Heart left ventricle (tissue), 16 donors: ENCODE measurements at regions not wholly inside any gene's neighbourhood (a gene's known extent, or its start where the extent isn't known, plus 50 kb on each side); places are given as distances from the start of the nearest gene placed in this dataset.

Experiments used
- ATAC-seq, 4 donors: fragments of 200-7000 bp; cut with Tn5 transposase; one replicate each; pipeline ENCODE4 v1.9.1; 2020 to 2022; ENCODE audit warnings: moderate library complexity in 4 of 4, mild to moderate bottlenecking in 3 of 4, moderate number of reproducible peaks in 1 of 4
- DNase-seq, 5 donors: peaks; one replicate each; pipeline ENCODE4 v3.0.0-alpha.2; 2020
- H3K27ac ChIP-seq, 12 donors: fragments of 200-600 bp; sonication (generic) in 4 of 12; one replicate each; pipeline versions ENCODE4 v1.5.0 to v1.8.0; 2016 to 2022; ENCODE audit warnings: mild to moderate bottlenecking in 2 of 12
- H3K27me3 ChIP-seq, 9 donors: fragments of 200-600 bp; sonication (generic) in 2 of 9; one replicate each; pipeline versions ENCODE4 v1.5.1 to v1.8.0; 2016 to 2022; ENCODE audit warnings: mild to moderate bottlenecking in 3 of 9
- H3K36me3 ChIP-seq, 9 donors: fragments of 200-600 bp; sonication (generic) in 2 of 9; one replicate each; pipeline versions ENCODE4 v1.5.0 to v1.8.0; 2018 to 2022; ENCODE audit warnings: mild to moderate bottlenecking in 2 of 9
- H3K4me1 ChIP-seq, 12 donors: fragments of 200-600 bp; sonication (generic) in 4 of 12; one replicate each; pipeline versions ENCODE4 v1.5.0 to v1.8.0; 2016 to 2022; ENCODE audit warnings: mild to moderate bottlenecking in 3 of 12
- H3K4me3 ChIP-seq, 12 donors: fragments of 200-600 bp; sonication (generic) in 4 of 12; one replicate each; pipeline versions ENCODE4 v1.5.0 to v1.8.0; 2017 to 2022; ENCODE audit warnings: mild to moderate bottlenecking in 9 of 12, moderate library complexity in 4 of 12
- H3K9me3 ChIP-seq, 12 donors: fragments of 200-600 bp; sonication (generic) in 4 of 12; one replicate each; pipeline versions ENCODE4 v1.5.0 to v1.8.0; 2016 to 2022; ENCODE audit warnings: mild to moderate bottlenecking in 1 of 12
- POLR2A ChIP-seq, 2 donors: fragments of 450-650 bp; IDR thresholded peaks; one replicate each; pipeline ENCODE4 v1.6.1; 2017; ENCODE audit warnings: antibody characterized with exemption in 2 of 2, mild to moderate bottlenecking in 2 of 2, moderate library complexity in 2 of 2
- WGBS, 4 donors: extraction: QIAGEN DNeasy Blood & Tissue Kit in 2 of 4; methylation state at CpG; one replicate each; pipeline versions ENCODE4 v1.1.5 to v1.1.7; 2013 to 2018; 5-methylcytosine and 5-hydroxymethylcytosine counted together
- intact Hi-C, 10 donors: fragments of 100-400 bp; cut with DNase I; formaldehyde crosslinking; loops; one replicate each; pipeline versions ENCODE4 v1.11.1 to v1.14.2; 2022
- TF ChIP-seq, protein P1 (sequence below), 12 donors: fragments of 200-600 bp; sonication (generic) in 4 of 12; IDR thresholded peaks; one replicate each; pipeline versions ENCODE4 v1.5.0 to v1.8.0; 2018 to 2022; ENCODE audit warnings: antibody characterized with exemption in 12 of 12, mild to moderate bottlenecking in 5 of 12
- donor health status: ischemic (EF 13 %, LVEDD 7.1; RV severe dilation, severe dysfunction).
- donor health status: healthy with polysubstance abuse.
- donor health status: DM: no; HTN: yes; CAD: no.
- donor health status: DM: no; HTN: no; CAD: no.
- donor health status: ischemic (EF 25% LVEDD 6.9; RV normal size, moderate dysfunction).
- donor health status: ischemic (EF 25% LVEDD 5.7; RV mildly dilated, moderate dysfunction).
- donor health status: healthy.
- donor health status: DM: yes; HTN: yes; CAD: no.
- donor health status: ischemic (EF 35%, LVEDD 5.7; RV mildly dilated, moderate dysfunction).
- donor health status: nonischemic (EF 11% LVEDD 7.7; RV severe dilation, severe dysfunction).
- donor health status: DM: yes; HTN: yes; CAD: no.
- donor health status: PGD.
- donor health status: ischemic (EF 29% LVEDD 5.4; RV normal size, mild dysfunction).
- donor health status: nonischemic (EF 23%, LVEDD 6.1; RV moderate dilation, normal function).

DNA sequence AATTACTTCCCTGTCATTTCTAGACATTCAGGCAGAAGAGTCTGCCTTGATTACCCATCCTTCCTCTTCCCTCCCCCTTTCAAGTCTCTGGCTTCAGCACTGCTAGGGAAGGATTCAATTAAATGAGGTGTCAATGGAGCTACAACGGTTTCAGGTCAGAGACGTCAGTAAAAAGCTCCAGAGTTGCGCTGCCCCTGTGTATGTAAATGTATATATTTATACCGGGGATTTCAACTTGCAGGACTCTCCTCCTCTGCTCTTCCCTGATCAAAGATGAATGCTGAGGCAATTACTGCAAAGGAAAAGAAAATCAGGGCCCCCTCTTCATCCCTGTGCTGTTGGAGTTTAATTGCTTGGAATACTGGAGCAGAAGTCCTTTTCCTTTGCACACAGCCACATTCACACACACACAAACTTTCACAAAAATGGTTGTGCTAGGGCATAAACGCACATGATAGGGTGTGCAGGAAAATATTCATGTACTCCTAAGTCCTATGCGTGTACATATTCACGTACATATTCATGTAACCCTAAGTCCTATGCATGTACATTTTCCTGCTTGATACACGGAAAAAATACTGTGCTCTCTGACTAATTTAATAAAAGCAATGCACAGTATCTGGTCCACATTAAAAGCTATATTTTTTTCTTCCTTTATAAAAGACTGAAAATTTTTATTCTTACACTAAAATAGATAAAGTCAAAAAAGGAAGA lies 129.7 kb upstream of the PMFBP1 start:
- Histone ChIP-seq H3K9me3 (no peaks in the 10 kb centered on the region), H3K4me1 (no peaks in the 10 kb centered on the region), H3K27ac (no peak overlapping the region), H3K27me3 (no peaks in the 10 kb centered on the region), H3K36me3 (no peaks in the 10 kb centered on the region), H3K4me3 (no peak overlapping the region)
- WGBS, 4 donors: 59 to 69% (median 67%) methylated on average over 8 of the region's 8 CpGs
- intact Hi-C loops: no loop called here
- TF ChIP-seq, protein P1, sequence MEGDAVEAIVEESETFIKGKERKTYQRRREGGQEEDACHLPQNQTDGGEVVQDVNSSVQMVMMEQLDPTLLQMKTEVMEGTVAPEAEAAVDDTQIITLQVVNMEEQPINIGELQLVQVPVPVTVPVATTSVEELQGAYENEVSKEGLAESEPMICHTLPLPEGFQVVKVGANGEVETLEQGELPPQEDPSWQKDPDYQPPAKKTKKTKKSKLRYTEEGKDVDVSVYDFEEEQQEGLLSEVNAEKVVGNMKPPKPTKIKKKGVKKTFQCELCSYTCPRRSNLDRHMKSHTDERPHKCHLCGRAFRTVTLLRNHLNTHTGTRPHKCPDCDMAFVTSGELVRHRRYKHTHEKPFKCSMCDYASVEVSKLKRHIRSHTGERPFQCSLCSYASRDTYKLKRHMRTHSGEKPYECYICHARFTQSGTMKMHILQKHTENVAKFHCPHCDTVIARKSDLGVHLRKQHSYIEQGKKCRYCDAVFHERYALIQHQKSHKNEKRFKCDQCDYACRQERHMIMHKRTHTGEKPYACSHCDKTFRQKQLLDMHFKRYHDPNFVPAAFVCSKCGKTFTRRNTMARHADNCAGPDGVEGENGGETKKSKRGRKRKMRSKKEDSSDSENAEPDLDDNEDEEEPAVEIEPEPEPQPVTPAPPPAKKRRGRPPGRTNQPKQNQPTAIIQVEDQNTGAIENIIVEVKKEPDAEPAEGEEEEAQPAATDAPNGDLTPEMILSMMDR (IDR thresholded peaks at IDR 0.05): no peak
- TF ChIP-seq POLR2A (IDR thresholded peaks at IDR 0.05): no peak
- DNase-seq (no peak), ATAC-seq (no peak)

- Histone ChIP-seq H3K4me3 (no peak overlapping the region), H3K27ac (no peak overlapping the region), H3K9me3 (no peaks in the 10 kb centered on the region), H3K36me3 (no peaks in the 10 kb centered on the region), H3K27me3 (no peaks in the 10 kb centered on the region), H3K4me1 (no peaks in the 10 kb centered on the region)
- DNase-seq (no peak), ATAC-seq (no peak)
- 60 to 67% (median 62%) methylated on average over 7 of the region's 7 CpGs for WGBS, 4 donors
- TF ChIP-seq POLR2A (IDR thresholded peaks at IDR 0.05): no peak
- TF ChIP-seq, protein P1 (IDR thresholded peaks at IDR 0.05): no peak
- intact Hi-C loops: no loop called here
Observed at GRCh38 chr16:72300892-72301291, 128.9 kb upstream of the PMFBP1 start.

DNA sequence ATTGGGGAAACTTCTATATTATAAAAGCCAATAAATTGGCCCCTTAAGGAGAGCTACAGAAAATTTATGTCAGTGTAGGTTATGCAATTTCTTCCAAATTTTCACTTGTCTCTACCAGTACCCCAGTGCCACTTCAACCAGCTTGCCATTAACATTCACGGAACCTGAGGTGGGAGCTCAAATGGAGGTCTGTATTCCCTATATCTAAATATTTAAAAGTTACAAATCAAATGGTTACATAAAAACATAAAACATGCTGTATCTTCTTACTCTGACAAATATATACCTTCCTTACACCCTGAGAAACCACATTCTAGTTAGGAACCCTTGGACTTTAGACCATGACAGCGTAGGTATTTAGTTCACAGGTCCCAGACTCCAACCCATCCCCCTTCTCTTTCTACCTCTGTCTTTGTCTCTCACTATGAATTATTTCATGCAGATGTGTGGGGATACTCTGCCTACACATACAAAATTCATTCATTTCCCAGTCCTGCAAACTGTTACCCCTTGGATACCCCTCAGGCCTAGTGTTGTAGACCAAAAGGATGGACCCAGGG lies 127.8 kb upstream of the PMFBP1 start:
- 95 to 99% (median 96%) methylated on average over 2 of the region's 2 CpGs for WGBS, 4 donors
- DNase-seq (no peak), ATAC-seq (no peak)
- no peaks in the 10 kb centered on the region for H3K27me3 ChIP-seq
- no peaks in the 10 kb centered on the region for H3K9me3 ChIP-seq
- no peak for TF ChIP-seq POLR2A (IDR thresholded peaks at IDR 0.05)
- TF ChIP-seq, protein P1 (IDR thresholded peaks at IDR 0.05): no peak
- no peaks in the 10 kb centered on the region for H3K36me3 ChIP-seq
- no peak overlapping the region for H3K4me3 ChIP-seq
- intact Hi-C loops: no loop called here
- H3K4me1 ChIP-seq: no peaks in the 10 kb centered on the region
- H3K27ac ChIP-seq: no peak overlapping the region

GRCh38 chr16:72298961-72299360 lies 127.0 kb upstream of the PMFBP1 start:
- ATAC-seq (no peak), DNase-seq (no peak)
- H3K9me3 ChIP-seq: no peaks in the 10 kb centered on the region
- intact Hi-C loops: no loop called here
- H3K4me3 ChIP-seq: no peak overlapping the region
- no peaks in the 10 kb centered on the region for H3K4me1 ChIP-seq
- H3K27ac ChIP-seq: no peak overlapping the region
- WGBS, 4 donors: 68 to 72% (median 69%) methylated on average over 1 of the region's 1 CpG
- H3K36me3 ChIP-seq: no peaks in the 10 kb centered on the region
- TF ChIP-seq, protein P1 (IDR thresholded peaks at IDR 0.05): no peak
- no peak for TF ChIP-seq POLR2A (IDR thresholded peaks at IDR 0.05)
- H3K27me3 ChIP-seq: no peaks in the 10 kb centered on the region
